ENCODE measurements at regions not wholly inside any gene's neighbourhood (a gene's known extent, or its start where the extent isn't known, plus 50 kb on each side); places are given as distances from the start of the nearest gene placed in this dataset.

DNA sequence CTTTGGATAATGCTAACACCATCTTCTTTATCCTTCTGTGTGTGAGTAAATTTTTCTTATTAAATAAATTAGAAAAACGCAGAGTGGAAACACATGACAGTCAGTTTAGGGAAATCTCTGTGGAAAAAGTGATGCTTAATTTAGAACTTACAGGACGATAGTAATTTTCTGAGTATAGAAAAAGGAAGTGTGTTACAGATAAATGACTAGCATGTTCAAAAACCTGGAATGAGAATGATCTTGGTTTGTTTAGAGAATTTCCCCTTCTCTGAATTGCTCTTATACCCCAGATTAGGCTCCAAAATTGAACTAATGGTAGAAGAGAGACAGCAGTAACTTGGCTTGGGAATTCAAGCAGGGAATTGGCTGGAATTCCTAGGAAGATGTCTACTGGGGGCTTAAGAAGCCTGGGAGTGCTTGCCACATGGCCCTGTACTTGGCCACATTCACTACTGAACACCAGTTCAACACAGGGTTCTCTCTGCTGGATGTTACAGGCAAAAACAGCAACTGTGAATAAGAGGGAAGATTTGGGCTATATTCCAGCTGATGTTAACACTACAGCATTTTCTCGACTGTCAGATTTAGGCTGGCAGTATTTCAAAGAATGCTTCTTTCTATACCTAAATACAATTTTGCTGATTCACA is 1004.2 kb downstream of the TTLL7 start:
- FAIRE-seq = no peak
- TF ChIP-seq POLR2A (IDR thresholded peaks at IDR 0.05; ENCODE audit: low read depth, low read length) (no peak), POLR2AphosphoS5 (IDR thresholded peaks at IDR 0.05; ENCODE audit: low read depth, low read length) (no peak), TAF1 (IDR thresholded peaks at IDR 0.05; ENCODE audit: borderline replicate concordance, low read depth, low read length) (no peak)

DNA sequence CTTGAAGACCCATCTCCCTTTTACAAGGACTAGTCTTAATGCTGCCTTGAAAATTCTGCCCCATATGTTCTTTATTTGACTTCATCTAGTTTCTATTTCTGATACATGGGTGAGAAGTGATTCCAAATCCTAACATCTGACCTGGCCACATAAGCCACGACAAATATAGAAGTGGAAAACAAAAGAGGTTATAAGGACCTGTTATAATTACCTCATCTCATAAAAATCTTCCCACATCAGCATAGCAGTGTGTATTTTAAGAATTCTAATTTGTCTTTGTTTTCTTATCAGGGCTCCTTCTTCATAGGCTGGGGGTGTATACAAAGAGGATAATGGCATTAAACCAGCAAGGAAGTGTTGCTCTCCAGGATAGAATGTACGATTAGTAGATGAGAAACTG is 1007.4 kb downstream of the TTLL7 start:
- TF ChIP-seq POLR2AphosphoS5 (IDR thresholded peaks at IDR 0.05; ENCODE audit: low read depth, low read length) (no peak), TAF1 (IDR thresholded peaks at IDR 0.05; ENCODE audit: borderline replicate concordance, low read depth, low read length) (no peak), POLR2A (IDR thresholded peaks at IDR 0.05; ENCODE audit: low read depth, low read length) (no peak)
- no peak for DNase-seq (ENCODE audit: insufficient read length)
- no peak for FAIRE-seq

More for the DNA sequence above, 1004.2 kb downstream of the TTLL7 start:
- DNase-seq (ENCODE audit: insufficient read length) = no peak

DNA sequence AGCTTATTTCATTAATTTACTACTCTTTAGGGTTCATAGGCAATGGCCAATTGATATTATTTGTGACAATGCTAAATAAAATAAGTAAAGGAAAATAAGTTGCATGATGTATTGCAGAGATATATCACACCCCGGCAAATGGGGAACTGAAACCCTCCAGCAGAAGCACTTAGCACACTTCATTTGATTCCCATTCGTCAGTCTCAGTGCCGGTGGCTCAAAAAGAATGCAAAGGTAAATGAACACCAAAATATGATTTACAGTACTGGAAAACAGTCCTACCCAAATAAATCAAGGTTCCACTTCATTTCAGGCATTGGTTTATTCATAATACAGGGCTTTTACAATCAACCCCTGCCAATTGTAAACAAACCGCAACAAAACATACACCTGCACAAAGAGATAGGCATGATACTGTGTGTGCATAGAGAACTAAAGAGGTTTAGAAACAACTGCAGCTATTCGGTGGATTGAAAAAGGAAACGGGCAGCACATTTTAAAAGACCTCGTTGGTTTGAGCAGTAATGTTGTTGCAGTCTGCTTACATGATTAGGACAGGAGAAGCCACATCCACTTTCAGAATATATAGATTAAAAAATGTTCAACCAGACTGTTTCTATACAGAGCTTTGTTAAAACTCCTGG is 1019.2 kb downstream of the TTLL7 start:
- FAIRE-seq (no peak), DNase-seq (ENCODE audit: insufficient read length) (no peak)
- no peak for TF ChIP-seq POLR2AphosphoS5 (IDR thresholded peaks at IDR 0.05; ENCODE audit: low read depth, low read length)
- TF ChIP-seq TAF1 (IDR thresholded peaks at IDR 0.05; ENCODE audit: borderline replicate concordance, low read depth, low read length) = no peak
- TF ChIP-seq POLR2A (IDR thresholded peaks at IDR 0.05; ENCODE audit: low read depth, low read length) = no peak

DNA sequence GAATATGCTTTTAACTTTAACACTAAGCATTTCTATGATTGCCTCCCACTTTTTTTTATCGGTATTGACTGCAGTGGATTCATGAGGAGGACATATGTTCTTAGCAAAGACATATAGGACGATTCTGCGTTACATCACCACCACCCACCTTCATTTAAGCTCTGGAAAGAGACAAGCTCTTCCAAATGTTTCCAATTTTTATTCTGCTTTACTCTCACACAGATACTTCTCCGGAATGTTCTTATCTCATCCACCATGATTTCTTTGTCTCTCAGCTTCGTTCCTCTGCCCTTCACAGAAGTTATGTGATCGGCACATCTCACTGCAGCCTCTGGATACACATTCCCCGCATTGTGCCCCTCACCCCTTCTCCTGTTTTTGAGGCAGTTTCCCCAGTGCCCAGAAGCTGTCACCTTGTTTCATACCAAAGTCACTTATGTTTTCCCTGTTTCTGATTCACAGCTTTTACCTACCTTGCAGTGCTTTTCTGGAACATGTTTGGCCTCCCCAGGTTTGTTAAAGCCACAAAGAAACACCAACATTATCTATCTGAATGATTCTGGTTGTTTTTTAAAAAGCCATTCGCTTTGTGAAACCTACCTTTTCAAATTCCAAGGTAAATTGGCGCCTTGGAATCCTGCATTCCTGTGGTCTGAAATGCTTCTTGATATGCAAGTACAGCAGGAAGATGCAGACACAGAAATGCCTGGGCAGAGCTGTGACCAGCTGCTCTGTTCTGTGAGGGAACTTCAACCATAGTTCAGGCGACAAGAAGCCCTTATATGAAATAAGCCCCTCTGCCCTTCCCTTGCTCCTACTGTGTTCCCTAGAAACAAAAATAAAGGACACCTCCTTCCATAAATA is 1020.2 kb downstream of the TTLL7 start:
- FAIRE-seq (no peak), DNase-seq (ENCODE audit: insufficient read length) (no peak)
- TF ChIP-seq POLR2A (IDR thresholded peaks at IDR 0.05; ENCODE audit: low read depth, low read length) (no peak), POLR2AphosphoS5 (IDR thresholded peaks at IDR 0.05; ENCODE audit: low read depth, low read length) (no peak), TAF1 (IDR thresholded peaks at IDR 0.05; ENCODE audit: borderline replicate concordance, low read depth, low read length) (no peak)

DNA sequence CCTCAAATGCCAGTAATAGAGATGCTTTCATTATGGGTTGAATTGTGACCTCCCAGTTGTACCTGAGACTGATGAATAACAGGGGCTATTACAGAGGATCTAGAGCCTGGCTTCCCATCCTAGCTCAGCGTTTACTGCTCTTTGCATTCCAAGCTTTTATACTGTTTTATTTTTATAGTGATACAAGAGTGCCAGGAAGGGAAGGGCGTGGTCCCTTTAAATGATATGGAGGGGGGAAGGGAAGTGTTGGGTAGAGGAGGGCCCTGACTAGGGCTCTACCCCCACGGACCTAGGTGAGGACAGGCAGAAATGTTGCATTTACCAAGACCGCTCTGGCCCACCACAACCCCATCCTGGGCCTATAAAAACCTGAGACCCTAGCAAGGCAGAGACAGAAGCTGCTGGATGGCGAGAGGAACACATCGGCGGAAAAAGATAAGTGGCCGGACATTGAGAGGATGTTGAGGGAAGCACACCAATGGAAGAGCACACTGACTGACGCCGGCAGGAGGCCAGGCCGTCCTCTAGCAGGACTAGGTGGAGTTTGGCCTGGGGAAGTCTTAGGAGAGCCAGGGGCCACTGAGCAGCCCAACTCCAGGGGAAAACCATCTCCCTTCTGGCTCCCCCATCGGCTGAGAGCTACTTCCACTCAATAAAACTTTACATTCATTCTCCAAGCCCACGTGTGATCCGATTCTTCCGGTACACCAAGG is 1025.9 kb downstream of the TTLL7 start:
- FAIRE-seq (no peak), DNase-seq (ENCODE audit: insufficient read length) (no peak)
- TF ChIP-seq POLR2AphosphoS5 (IDR thresholded peaks at IDR 0.05; ENCODE audit: low read depth, low read length) (no peak), POLR2A (IDR thresholded peaks at IDR 0.05; ENCODE audit: low read depth, low read length) (no peak), TAF1 (IDR thresholded peaks at IDR 0.05; ENCODE audit: borderline replicate concordance, low read depth, low read length) (no peak)

DNA sequence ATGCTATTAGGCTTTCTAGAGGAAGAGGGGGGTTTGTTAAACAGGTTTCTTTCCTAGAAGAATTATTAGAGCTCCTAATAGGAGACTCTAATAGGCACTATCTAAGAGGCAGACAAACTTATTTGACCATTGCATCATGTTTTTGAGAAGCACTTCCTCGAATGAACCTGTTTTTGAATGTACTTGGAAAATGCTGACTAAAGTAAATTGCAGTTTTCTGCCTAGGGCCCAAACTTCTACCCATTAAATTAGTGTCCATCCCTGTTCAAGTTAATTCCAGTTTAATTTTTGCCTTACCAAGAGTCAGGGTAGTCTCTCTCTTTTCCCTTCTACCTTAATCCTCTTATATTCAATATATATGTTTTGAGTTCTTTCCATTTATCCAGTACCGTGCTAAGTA is 1029.6 kb downstream of the TTLL7 start:
- FAIRE-seq = no peak
- TF ChIP-seq POLR2A (IDR thresholded peaks at IDR 0.05; ENCODE audit: low read depth, low read length) = no peak
- no peak for TF ChIP-seq TAF1 (IDR thresholded peaks at IDR 0.05; ENCODE audit: borderline replicate concordance, low read depth, low read length)
- TF ChIP-seq POLR2AphosphoS5 (IDR thresholded peaks at IDR 0.05; ENCODE audit: low read depth, low read length) = no peak
- DNase-seq (ENCODE audit: insufficient read length) = no peak

DNA sequence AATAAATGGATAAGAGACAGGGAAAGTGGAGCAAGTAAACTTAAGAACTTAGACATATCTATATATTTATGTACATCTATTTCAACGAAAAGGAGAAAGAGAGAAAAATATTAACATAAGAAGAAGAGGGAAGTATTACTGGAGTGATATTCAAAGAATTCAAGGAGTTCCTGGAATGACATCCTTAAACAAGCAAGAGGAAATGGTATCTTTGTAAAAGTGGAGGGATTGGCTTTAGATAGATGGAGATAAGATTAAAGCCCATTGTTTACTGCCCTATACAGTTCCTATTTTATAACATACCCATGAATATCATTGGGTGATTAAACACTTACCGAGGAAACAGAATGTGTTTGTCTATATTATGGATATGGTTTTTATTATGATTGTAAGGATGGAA is 1036.3 kb downstream of the TTLL7 start:
- no peak for TF ChIP-seq TAF1 (IDR thresholded peaks at IDR 0.05; ENCODE audit: borderline replicate concordance, low read depth, low read length)
- no peak for TF ChIP-seq POLR2A (IDR thresholded peaks at IDR 0.05; ENCODE audit: low read depth, low read length)
- TF ChIP-seq POLR2AphosphoS5 (IDR thresholded peaks at IDR 0.05; ENCODE audit: low read depth, low read length) = no peak
- FAIRE-seq (no peak), DNase-seq (ENCODE audit: insufficient read length) (no peak)

DNA sequence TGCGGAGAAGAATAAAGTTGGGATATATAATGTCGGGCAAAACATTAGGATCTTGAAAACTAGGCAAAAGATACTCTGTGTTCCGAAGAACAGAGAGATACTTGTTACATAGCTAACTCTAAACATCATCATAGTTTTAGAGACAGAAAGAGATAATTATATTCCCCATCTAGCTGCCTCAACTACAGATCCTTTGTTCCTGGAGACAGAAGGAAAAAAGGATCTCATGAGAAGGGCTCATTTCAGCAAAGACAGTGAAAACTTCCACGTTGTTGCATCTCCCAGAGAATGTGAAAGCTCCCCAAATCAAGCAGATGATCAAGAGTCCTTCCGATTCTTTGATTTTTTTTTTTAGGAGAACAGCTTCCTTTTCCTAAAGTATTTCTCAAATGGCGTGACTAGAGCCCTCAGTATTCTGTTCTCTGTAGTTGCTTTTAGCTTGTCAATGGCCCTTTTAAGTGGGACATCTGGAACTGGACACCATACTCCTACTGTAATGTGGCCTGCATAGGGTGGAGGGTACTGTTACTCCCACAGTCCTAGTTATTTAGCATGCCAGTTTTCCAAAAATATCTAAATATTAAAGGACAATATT is 1048.2 kb downstream of the TTLL7 start:
- FAIRE-seq (no peak), DNase-seq (ENCODE audit: insufficient read length) (no peak)
- TF ChIP-seq POLR2A (IDR thresholded peaks at IDR 0.05; ENCODE audit: low read depth, low read length) (no peak), POLR2AphosphoS5 (IDR thresholded peaks at IDR 0.05; ENCODE audit: low read depth, low read length) (no peak), TAF1 (IDR thresholded peaks at IDR 0.05; ENCODE audit: borderline replicate concordance, low read depth, low read length) (no peak)

DNA sequence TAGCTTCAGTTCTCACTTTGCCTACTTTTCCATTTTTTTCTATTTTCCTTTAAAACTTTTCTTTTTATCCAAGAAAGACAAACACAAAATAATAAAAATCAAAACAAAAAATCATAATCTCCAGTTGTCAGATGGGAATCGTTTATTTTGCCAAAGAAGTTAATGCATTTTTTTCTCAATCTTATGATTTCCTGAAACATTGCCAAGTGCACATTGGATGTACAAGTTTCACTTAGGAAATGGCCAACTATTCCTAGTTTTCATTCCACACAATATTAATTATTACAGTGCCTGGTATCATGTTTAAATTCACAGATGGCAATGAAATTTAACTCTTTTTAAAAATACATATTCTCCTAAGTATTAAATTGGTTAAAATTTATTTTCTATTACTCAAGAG is 1050.5 kb downstream of the TTLL7 start:
- DNase-seq (ENCODE audit: insufficient read length) (no peak), FAIRE-seq (no peak)
- TF ChIP-seq TAF1 (IDR thresholded peaks at IDR 0.05; ENCODE audit: borderline replicate concordance, low read depth, low read length) = no peak
- TF ChIP-seq POLR2AphosphoS5 (IDR thresholded peaks at IDR 0.05; ENCODE audit: low read depth, low read length) = no peak
- no peak for TF ChIP-seq POLR2A (IDR thresholded peaks at IDR 0.05; ENCODE audit: low read depth, low read length)

DNA sequence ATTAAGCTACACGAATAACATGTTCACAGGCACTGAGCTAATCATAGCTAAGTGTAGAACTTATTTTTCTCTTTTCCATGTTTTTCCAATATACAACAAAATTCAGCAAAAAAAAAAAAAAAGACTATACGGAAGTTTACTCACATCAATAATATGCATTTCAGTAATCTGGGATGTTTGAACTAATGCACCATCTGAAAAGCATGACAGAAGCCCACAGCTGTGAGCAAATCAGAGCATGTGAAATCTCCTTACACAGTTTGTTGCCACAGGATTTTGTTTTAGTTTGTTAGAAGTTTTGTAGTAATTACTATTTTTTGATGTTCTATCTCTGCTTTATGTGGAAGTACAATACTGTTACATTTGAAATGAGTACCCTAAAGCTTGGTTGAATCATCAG is 1051.7 kb downstream of the TTLL7 start:
- DNase-seq (ENCODE audit: insufficient read length) (no peak), FAIRE-seq (no peak)
- TF ChIP-seq TAF1 (IDR thresholded peaks at IDR 0.05; ENCODE audit: borderline replicate concordance, low read depth, low read length) = no peak
- no peak for TF ChIP-seq POLR2A (IDR thresholded peaks at IDR 0.05; ENCODE audit: low read depth, low read length)
- no peak for TF ChIP-seq POLR2AphosphoS5 (IDR thresholded peaks at IDR 0.05; ENCODE audit: low read depth, low read length)
